A673 (cell line): ENCODE measurements at regions not wholly inside any gene's neighbourhood (a gene's known extent, or its start where the extent isn't known, plus 50 kb on each side); places are given as distances from the start of the nearest gene placed in this dataset.
"Not testable (repeated sequence)": the region's sequence is repeated elsewhere in the genome, so short reads cannot be mapped to it uniquely, and the experiment has no call there.

Source experiments
- BruUV-seq: library from RNA; stranded (reverse); fragments of 400-500 nt; replicated peaks from 2 replicates; lab custom pipeline; 2021; lab: Mats Ljungman, UMichigan
- CTCF ChIA-PET: fragments of 300-600 bp; sonication (Branson Sonifier 250); formaldehyde crosslinking; loops from one replicate; lab custom pipeline; 2022; ENCODE audit warnings: antibody characterized with exemption; lab: Charles Lee
- POLR2A ChIA-PET: fragments of 300-600 bp; sonication (Branson Sonifier 250); formaldehyde crosslinking; loops from one replicate; lab custom pipeline; 2022; ENCODE audit warnings: antibody characterized with exemption; ENCODE audit not compliant: low non-redundant PET; lab: Charles Lee
- DNase-seq: peaks from one replicate; pipeline ENCODE4 v3.0.0-alpha.2; 2015; ENCODE audit warnings: low spot score
- H3K27ac ChIP-seq: fragments of 200-600 bp; sonication (generic); 2 replicates; pipeline ENCODE4 v1.5.1; 2016; ENCODE audit warnings: mixed run types, low read depth, mild to moderate bottlenecking, mixed read lengths, antibody characterized with exemption, low read length; ENCODE audit not compliant: poor library complexity, severe bottlenecking
- H3K27me3 ChIP-seq: fragments of 200-600 bp; sonication (generic); replicated peaks from 2 replicates; pipeline ENCODE4 v1.6.1; 2017; ENCODE audit warnings: mixed run types, low read depth, mild to moderate bottlenecking, mixed read lengths, antibody characterized with exemption, low read length; ENCODE audit not compliant: insufficient read depth, poor library complexity
- H3K36me3 ChIP-seq: fragments of 200-600 bp; sonication (generic); 2 replicates; pipeline ENCODE4 v1.6.1; 2016; ENCODE audit warnings: mixed run types, mild to moderate bottlenecking, mixed read lengths, antibody characterized with exemption, low read length; ENCODE audit not compliant: insufficient read depth, poor library complexity, severe bottlenecking
- H3K4me1 ChIP-seq: fragments of 200-600 bp; sonication (generic); 2 replicates; pipeline ENCODE4 v1.6.1; 2017; ENCODE audit warnings: mixed run types, mild to moderate bottlenecking, mixed read lengths, antibody characterized with exemption, low read length; ENCODE audit not compliant: insufficient read depth, poor library complexity, severe bottlenecking
- H3K4me3 ChIP-seq: fragments of 200-600 bp; sonication (generic); 2 replicates; pipeline ENCODE4 v1.5.1; 2016; ENCODE audit warnings: low read depth, mixed run types, mild to moderate bottlenecking, mixed read lengths, low read length; ENCODE audit not compliant: poor library complexity, severe bottlenecking
- H3K9me3 ChIP-seq: fragments of 200-600 bp; sonication (generic); 2 replicates; pipeline ENCODE4 v1.6.1; 2016; ENCODE audit warnings: mixed run types, low read depth, mild to moderate bottlenecking, mixed read lengths, antibody characterized with exemption, low read length; ENCODE audit not compliant: poor library complexity, severe bottlenecking
- EZH2 ChIP-seq: fragments of 200-600 bp; sonication (generic); IDR thresholded peaks from 2 replicates; pipeline ENCODE4 v1.6.1; 2017; ENCODE audit warnings: borderline replicate concordance, low read depth, mild to moderate bottlenecking, mixed read lengths, antibody characterized with exemption, low read length; ENCODE audit not compliant: poor library complexity, severe bottlenecking
- intact Hi-C: fragments of 100-400 bp; cut with micrococcal nuclease; formaldehyde crosslinking; loops from one replicate; pipeline ENCODE4 v1.10.0; 2022; ENCODE audit not compliant: unreplicated experiment
- TF ChIP-seq, protein P1 (sequence below): fragments of 300-800, 200-600 bp; sonication (generic); conservative IDR thresholded peaks from 2 replicates; pipeline ENCODE4 v1.5.1; 2017; ENCODE audit warnings: low read depth, mild to moderate bottlenecking, antibody characterized with exemption, low read length, moderate library complexity, mixed read lengths

- H3K27me3 ChIP-seq: no peaks in the 10 kb centered on the region
- BruUV-seq: no TSS peak
- intact Hi-C loops: no loop called here
- CTCF ChIA-PET: no interaction called here
- DNase-seq: no peak
- no peaks in the 10 kb centered on the region for H3K4me1 ChIP-seq
- H3K9me3 ChIP-seq: peaks cover 9% of the 10 kb centered on the region
- no peak overlapping the region for H3K27ac ChIP-seq
- no peak for TF ChIP-seq EZH2
- TF ChIP-seq, protein P1, sequence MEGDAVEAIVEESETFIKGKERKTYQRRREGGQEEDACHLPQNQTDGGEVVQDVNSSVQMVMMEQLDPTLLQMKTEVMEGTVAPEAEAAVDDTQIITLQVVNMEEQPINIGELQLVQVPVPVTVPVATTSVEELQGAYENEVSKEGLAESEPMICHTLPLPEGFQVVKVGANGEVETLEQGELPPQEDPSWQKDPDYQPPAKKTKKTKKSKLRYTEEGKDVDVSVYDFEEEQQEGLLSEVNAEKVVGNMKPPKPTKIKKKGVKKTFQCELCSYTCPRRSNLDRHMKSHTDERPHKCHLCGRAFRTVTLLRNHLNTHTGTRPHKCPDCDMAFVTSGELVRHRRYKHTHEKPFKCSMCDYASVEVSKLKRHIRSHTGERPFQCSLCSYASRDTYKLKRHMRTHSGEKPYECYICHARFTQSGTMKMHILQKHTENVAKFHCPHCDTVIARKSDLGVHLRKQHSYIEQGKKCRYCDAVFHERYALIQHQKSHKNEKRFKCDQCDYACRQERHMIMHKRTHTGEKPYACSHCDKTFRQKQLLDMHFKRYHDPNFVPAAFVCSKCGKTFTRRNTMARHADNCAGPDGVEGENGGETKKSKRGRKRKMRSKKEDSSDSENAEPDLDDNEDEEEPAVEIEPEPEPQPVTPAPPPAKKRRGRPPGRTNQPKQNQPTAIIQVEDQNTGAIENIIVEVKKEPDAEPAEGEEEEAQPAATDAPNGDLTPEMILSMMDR: no peak
- H3K36me3 ChIP-seq: no peaks in the 10 kb centered on the region
- POLR2A ChIA-PET: no interaction called here
- no peak overlapping the region for H3K4me3 ChIP-seq
These were observed 576.5 kb upstream of the CPXCR1 start for GRCh38 chrX:88170553-88170952.

DNA sequence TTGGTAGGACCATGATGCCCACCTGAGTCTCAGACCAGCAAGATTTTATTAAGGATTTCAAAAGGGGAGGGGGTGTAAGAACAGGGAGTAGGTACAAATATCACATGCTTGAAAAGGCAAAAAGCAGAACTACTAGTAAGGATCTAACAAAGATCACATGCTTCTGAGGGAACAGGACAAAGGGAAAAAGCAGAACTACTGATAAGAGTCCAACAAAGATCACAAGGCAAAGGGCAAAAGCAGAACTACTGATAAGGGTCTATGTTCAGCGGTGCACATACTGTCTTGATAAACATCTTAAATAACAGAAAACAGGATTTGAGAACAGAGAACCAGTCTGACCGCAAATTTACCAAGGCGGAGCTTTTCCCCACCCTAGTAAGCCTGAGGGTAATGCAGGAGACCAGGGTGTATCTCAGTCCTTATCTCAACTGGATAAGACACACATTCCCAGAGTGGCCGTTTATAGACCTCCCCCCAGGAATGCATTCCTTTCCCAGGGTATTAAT, 573.0 kb upstream of the CPXCR1 start:
- POLR2A ChIA-PET, H3K4me3 ChIP-seq, DNase-seq, H3K36me3 ChIP-seq, H3K4me1 ChIP-seq, CTCF ChIA-PET, BruUV-seq, intact Hi-C loops, H3K27me3 ChIP-seq, H3K27ac ChIP-seq, H3K9me3 ChIP-seq: not testable (repeated sequence)

DNA sequence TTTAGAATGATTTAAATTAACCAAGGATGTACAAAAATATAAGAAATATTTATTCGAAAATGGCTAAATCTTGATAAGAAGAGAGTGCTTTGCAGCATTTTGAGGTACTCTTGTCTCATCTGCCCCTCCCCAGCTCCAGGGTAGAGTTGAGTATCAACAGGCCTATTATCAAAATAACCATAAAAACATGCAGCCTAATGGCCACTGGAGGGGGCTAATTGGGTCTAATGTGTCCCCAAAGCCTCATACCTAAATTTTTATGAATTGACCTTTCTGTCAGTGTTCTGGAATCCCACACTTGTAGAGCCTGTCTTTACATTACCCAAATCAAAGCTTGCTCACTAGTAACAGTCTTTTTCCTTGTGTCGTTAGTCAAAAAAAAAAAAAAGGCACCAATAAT, 544.9 kb upstream of the CPXCR1 start:
- no peak overlapping the region for H3K4me3 ChIP-seq
- TF ChIP-seq EZH2: no peak
- TF ChIP-seq, protein P1: no peak
- H3K27me3 ChIP-seq: no peaks in the 10 kb centered on the region
- intact Hi-C loops: no loop called here
- CTCF ChIA-PET: no interaction called here
- DNase-seq: no peak
- POLR2A ChIA-PET: no interaction called here
- no peaks in the 10 kb centered on the region for H3K36me3 ChIP-seq
- BruUV-seq: no TSS peak
- H3K9me3 ChIP-seq: peaks cover 10% of the 10 kb centered on the region
- no peaks in the 10 kb centered on the region for H3K4me1 ChIP-seq
- H3K27ac ChIP-seq: no peak overlapping the region

DNA sequence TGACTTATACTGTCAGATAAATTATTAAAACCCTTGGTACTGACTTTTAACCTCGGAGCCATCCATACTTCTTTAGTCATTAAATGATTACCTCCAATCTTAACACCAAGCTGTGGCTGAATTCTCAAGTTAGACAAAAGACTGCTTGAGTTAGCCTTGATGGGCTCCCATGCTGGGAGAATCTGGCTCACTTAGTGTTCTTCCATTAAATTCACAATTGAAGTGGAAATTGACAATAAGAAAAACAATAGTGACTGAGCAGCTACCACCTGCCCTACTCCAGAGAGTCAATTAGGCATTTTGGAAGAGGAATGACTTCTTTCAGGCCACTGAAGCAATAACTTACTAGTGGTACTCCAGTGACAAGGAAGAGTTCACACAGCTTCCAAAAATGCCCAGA, 503.0 kb upstream of the CPXCR1 start:
- Histone ChIP-seq H3K4me1 (no peaks in the 10 kb centered on the region), H3K27me3 (no peaks in the 10 kb centered on the region), H3K9me3 (peaks cover 7% of the 10 kb centered on the region), H3K4me3 (no peak overlapping the region), H3K36me3 (no peaks in the 10 kb centered on the region), H3K27ac (no peak overlapping the region)
- ChIA-PET CTCF (no interaction called here), POLR2A (no interaction called here)
- intact Hi-C loops: no loop called here
- no TSS peak for BruUV-seq
- DNase-seq: no peak
- TF ChIP-seq, protein P1: no peak
- TF ChIP-seq EZH2: no peak
